Liver (tissue), 7 donors: ENCODE measurements at regions not wholly inside any gene's neighbourhood (a gene's known extent, or its start where the extent isn't known, plus 50 kb on each side); places are given as distances from the start of the nearest gene placed in this dataset.
"Not testable (repeated sequence)": the region's sequence is repeated elsewhere in the genome, so short reads cannot be mapped to it uniquely, and the experiment has no call there.

Experiments
- DNase-seq: peaks from one replicate; pipeline ENCODE4 v3.0.0-alpha.2; 2017; ENCODE audit warnings: low spot score
- H3K27ac ChIP-seq, 2 donors: one replicate each; pipeline ENCODE4 v1.7.0; 2013; ENCODE audit warnings: inconsistent platforms in 2 of 2, low read length in 2 of 2, control low read depth in 1 of 2, low read depth in 1 of 2, mild to moderate bottlenecking in 1 of 2
- H3K27me3 ChIP-seq, 4 donors: one replicate each; pipeline versions ENCODE4 v1.6.1 to v1.7.0; 2013; ENCODE audit warnings: low read length in 3 of 4, inconsistent platforms in 1 of 4, mild to moderate bottlenecking in 1 of 4, moderate library complexity in 1 of 4; ENCODE audit not compliant: control insufficient read depth in 4 of 4, insufficient read depth in 4 of 4
- H3K36me3 ChIP-seq, 4 donors: one replicate each; pipeline versions ENCODE4 v1.6.1 to v1.7.0; 2013; ENCODE audit warnings: low read length in 3 of 4, mild to moderate bottlenecking in 3 of 4, low read depth in 1 of 4, moderate library complexity in 1 of 4; ENCODE audit not compliant: control insufficient read depth in 4 of 4, insufficient read depth in 3 of 4
- H3K4me1 ChIP-seq, 4 donors: one replicate each; pipeline versions ENCODE4 v1.6.1 to v1.7.0; 2013; ENCODE audit warnings: low read length in 3 of 4, mild to moderate bottlenecking in 3 of 4, moderate library complexity in 1 of 4; ENCODE audit not compliant: control insufficient read depth in 4 of 4, insufficient read depth in 4 of 4
- H3K4me3 ChIP-seq, 3 donors: one replicate each; pipeline versions ENCODE4 v1.6.1 to v1.7.0; 2013; ENCODE audit warnings: low read length in 3 of 3, control low read depth in 1 of 3, low read depth in 1 of 3, mild to moderate bottlenecking in 1 of 3
- H3K9ac ChIP-seq, 2 donors: one replicate each; pipeline ENCODE4 v1.7.0; 2013; ENCODE audit warnings: low read length in 2 of 2, mild to moderate bottlenecking in 2 of 2, moderate library complexity in 2 of 2, control low read depth in 1 of 2, low read depth in 1 of 2
- H3K9me3 ChIP-seq, 4 donors: one replicate each; pipeline versions ENCODE4 v1.6.1 to v1.7.0; 2013; ENCODE audit warnings: low read length in 3 of 4; ENCODE audit not compliant: control insufficient read depth in 4 of 4
- ATF3 ChIP-seq: IDR thresholded peaks from 2 replicates; pipeline ENCODE4 v1.6.1; 2016; ENCODE audit warnings: antibody characterized with exemption
- EGR1 ChIP-seq, 2 donors: IDR thresholded peaks; 2 replicates each; pipeline ENCODE4 v1.6.1; 2016 to 2018; ENCODE audit warnings: antibody characterized with exemption in 2 of 2, low read depth in 2 of 2
- FOXA1 ChIP-seq: IDR thresholded peaks from 2 replicates; pipeline ENCODE4 v1.6.1; 2016; ENCODE audit warnings: antibody characterized with exemption
- FOXA2 ChIP-seq: IDR thresholded peaks from 2 replicates; pipeline ENCODE4 v1.6.1; 2016; ENCODE audit warnings: antibody characterized with exemption
- GABPA ChIP-seq, 2 donors: IDR thresholded peaks in 1 of 2; conservative IDR thresholded peaks in 1 of 2; 2 replicates each; pipeline ENCODE4 v1.6.1; 2016; ENCODE audit warnings: antibody characterized with exemption in 2 of 2, mild to moderate bottlenecking in 1 of 2, moderate library complexity in 1 of 2
- HNF4A ChIP-seq, 2 donors: conservative IDR thresholded peaks; 2 replicates each; pipeline ENCODE4 v1.6.1; 2016; ENCODE audit warnings: antibody characterized with exemption in 2 of 2, mild to moderate bottlenecking in 2 of 2
- HNF4G ChIP-seq: IDR thresholded peaks from 2 replicates; pipeline ENCODE4 v1.6.1; 2016; ENCODE audit warnings: antibody characterized with exemption
- JUND ChIP-seq, 2 donors: IDR thresholded peaks; 2 replicates each; pipeline ENCODE4 v1.6.1; 2016; ENCODE audit warnings: antibody characterized with exemption in 2 of 2
- MAX ChIP-seq: IDR thresholded peaks from 2 replicates; pipeline ENCODE4 v1.6.1; 2016; ENCODE audit warnings: antibody characterized with exemption
- RAD21 ChIP-seq, 2 donors: IDR thresholded peaks; 2 replicates each; pipeline ENCODE4 v1.6.1; 2016; ENCODE audit warnings: antibody characterized with exemption in 2 of 2, mild to moderate bottlenecking in 2 of 2
- REST ChIP-seq: IDR thresholded peaks from 2 replicates; pipeline ENCODE4 v1.6.1; 2016; ENCODE audit warnings: antibody characterized with exemption, mild to moderate bottlenecking
- RXRA ChIP-seq, 2 donors: IDR thresholded peaks; 2 replicates each; pipeline ENCODE4 v1.6.1; 2017 to 2018; ENCODE audit warnings: antibody characterized with exemption in 2 of 2, mild to moderate bottlenecking in 1 of 2
- SP1 ChIP-seq: IDR thresholded peaks from 2 replicates; pipeline ENCODE4 v1.6.1; 2018; ENCODE audit warnings: antibody characterized with exemption, mild to moderate bottlenecking
- TAF1 ChIP-seq: conservative IDR thresholded peaks from 2 replicates; pipeline ENCODE4 v1.6.1; 2016; ENCODE audit warnings: antibody characterized with exemption, mild to moderate bottlenecking
- YY1 ChIP-seq: IDR thresholded peaks from 2 replicates; pipeline ENCODE4 v1.6.1; 2016; ENCODE audit warnings: antibody characterized with exemption, mild to moderate bottlenecking
- ZBTB33 ChIP-seq: IDR thresholded peaks from 2 replicates; pipeline ENCODE4 v1.6.1; 2016; ENCODE audit warnings: antibody characterized with exemption
- WGBS: extraction: QIAGEN DNeasy Blood & Tissue Kit; methylation state at CpG from one replicate; pipeline ENCODE4 v1.1.7; 2013; 5-methylcytosine and 5-hydroxymethylcytosine counted together
- donor health status: healthy.
- donor health status: healthy.
- donor health status: healthy.
- donor health status: healthy.

GRCh38 chr3:39644176-39644575 is 165.2 kb upstream of the MYRIP start (continued):
- TF ChIP-seq GABPA (IDR thresholded peaks at IDR 0.05 in 1 of 2, conservative IDR thresholded peaks at IDR 0.05 in 1 of 2): no peak
- TF ChIP-seq EGR1 (IDR thresholded peaks at IDR 0.05; ENCODE audit: low read depth in 2 of 2): no peak
- no peak for TF ChIP-seq YY1
- TF ChIP-seq MAX: no peak
- no peak for TF ChIP-seq JUND (IDR thresholded peaks at IDR 0.05)
- no peak for TF ChIP-seq RAD21 (IDR thresholded peaks at IDR 0.05)
- TF ChIP-seq HNF4G: no peak

- 94% methylated on average over 19 of the region's 19 CpGs for WGBS
- not testable (repeated sequence) for H3K9me3 ChIP-seq, DNase-seq
These were observed 158.2 kb upstream of the MYRIP start for GRCh38 chr3:39651256-39651655.

GRCh38 chr3:39651993-39652739 is 157.2 kb upstream of the MYRIP start:
- Histone ChIP-seq H3K27ac (no peak overlapping the region), H3K27me3 (no peaks in the 10 kb centered on the region), H3K4me1 (no peaks in the 10 kb centered on the region), H3K9ac (no peak overlapping the region), H3K4me3 (no peak overlapping the region), H3K9me3 (no peaks in the 10 kb centered on the region), H3K36me3 (no peaks in the 10 kb centered on the region)
- no peak for DNase-seq
- TF ChIP-seq EGR1 (IDR thresholded peaks at IDR 0.05; ENCODE audit: low read depth in 2 of 2): no peak
- TF ChIP-seq HNF4G: no peak
- TF ChIP-seq YY1: no peak
- TF ChIP-seq RAD21 (IDR thresholded peaks at IDR 0.05): no peak
- no peak for TF ChIP-seq ZBTB33
- no peak for TF ChIP-seq TAF1
- TF ChIP-seq MAX: no peak
- TF ChIP-seq ATF3: no peak
- no peak for TF ChIP-seq FOXA1
- no peak for TF ChIP-seq GABPA (IDR thresholded peaks at IDR 0.05 in 1 of 2, conservative IDR thresholded peaks at IDR 0.05 in 1 of 2)
- TF ChIP-seq REST: no peak
- no peak for TF ChIP-seq SP1
- TF ChIP-seq RXRA (IDR thresholded peaks at IDR 0.05): no peak
- TF ChIP-seq JUND (IDR thresholded peaks at IDR 0.05): no peak
- no peak for TF ChIP-seq FOXA2
- no peak for TF ChIP-seq HNF4A (conservative IDR thresholded peaks at IDR 0.05)
- WGBS: 88% methylated on average over 4 of the region's 4 CpGs

More at GRCh38 chr3:39651256-39651655, 158.2 kb upstream of the MYRIP start:
- not testable (repeated sequence) for H3K9ac ChIP-seq, H3K4me3 ChIP-seq, H3K27me3 ChIP-seq, H3K27ac ChIP-seq, H3K36me3 ChIP-seq, H3K4me1 ChIP-seq

- not testable (repeated sequence) for H3K36me3 ChIP-seq, H3K27me3 ChIP-seq, H3K9me3 ChIP-seq, H3K27ac ChIP-seq, H3K4me3 ChIP-seq, H3K9ac ChIP-seq, H3K4me1 ChIP-seq, DNase-seq
- WGBS: 92% methylated on average over 26 of the region's 26 CpGs
These were observed 153.7 kb upstream of the MYRIP start for GRCh38 chr3:39655718-39656117.
